ENCODE measurements at regions not wholly inside any gene's neighbourhood (a gene's known extent, or its start where the extent isn't known, plus 50 kb on each side); places are given as distances from the start of the nearest gene placed in this dataset.

DNA sequence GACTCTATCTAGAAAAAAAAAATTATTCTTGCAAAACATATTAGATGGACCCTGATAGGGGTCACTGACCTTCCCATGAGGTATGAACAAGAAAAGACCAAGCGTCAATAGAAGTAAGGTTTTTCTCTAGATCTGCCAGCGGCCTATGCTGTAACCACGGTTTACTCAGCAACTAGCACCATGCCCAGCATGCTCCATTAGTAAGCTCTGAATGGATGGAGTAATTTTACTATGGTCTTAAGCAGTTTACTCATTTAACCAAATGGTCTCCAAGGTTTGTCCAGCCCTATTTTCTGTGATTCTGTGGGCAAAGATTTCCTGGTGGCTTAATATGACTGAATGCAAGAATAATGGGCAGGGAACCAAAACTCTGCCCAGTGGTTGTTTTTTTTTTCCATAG is 113.9 kb downstream of the ADSS2 start:
- H3K27me3 ChIP-seq (replicated peaks; ENCODE audit: control insufficient read depth, insufficient read depth, low read length): no peaks in the 10 kb centered on the region
- TF ChIP-seq, protein P1, sequence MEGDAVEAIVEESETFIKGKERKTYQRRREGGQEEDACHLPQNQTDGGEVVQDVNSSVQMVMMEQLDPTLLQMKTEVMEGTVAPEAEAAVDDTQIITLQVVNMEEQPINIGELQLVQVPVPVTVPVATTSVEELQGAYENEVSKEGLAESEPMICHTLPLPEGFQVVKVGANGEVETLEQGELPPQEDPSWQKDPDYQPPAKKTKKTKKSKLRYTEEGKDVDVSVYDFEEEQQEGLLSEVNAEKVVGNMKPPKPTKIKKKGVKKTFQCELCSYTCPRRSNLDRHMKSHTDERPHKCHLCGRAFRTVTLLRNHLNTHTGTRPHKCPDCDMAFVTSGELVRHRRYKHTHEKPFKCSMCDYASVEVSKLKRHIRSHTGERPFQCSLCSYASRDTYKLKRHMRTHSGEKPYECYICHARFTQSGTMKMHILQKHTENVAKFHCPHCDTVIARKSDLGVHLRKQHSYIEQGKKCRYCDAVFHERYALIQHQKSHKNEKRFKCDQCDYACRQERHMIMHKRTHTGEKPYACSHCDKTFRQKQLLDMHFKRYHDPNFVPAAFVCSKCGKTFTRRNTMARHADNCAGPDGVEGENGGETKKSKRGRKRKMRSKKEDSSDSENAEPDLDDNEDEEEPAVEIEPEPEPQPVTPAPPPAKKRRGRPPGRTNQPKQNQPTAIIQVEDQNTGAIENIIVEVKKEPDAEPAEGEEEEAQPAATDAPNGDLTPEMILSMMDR (IDR thresholded peaks at IDR 0.05; ENCODE audit: insufficient read depth, low read length, poor library complexity, severe bottlenecking): no peak
- H3K4me3 ChIP-seq (replicated peaks; ENCODE audit: low read depth, low read length): no peak overlapping the region
- H3K36me3 ChIP-seq (ENCODE audit: control insufficient read depth, insufficient read depth, low read length): no peaks in the 10 kb centered on the region
- DNase-seq (ENCODE audit: extremely low read depth, insufficient read length): no peak

DNA sequence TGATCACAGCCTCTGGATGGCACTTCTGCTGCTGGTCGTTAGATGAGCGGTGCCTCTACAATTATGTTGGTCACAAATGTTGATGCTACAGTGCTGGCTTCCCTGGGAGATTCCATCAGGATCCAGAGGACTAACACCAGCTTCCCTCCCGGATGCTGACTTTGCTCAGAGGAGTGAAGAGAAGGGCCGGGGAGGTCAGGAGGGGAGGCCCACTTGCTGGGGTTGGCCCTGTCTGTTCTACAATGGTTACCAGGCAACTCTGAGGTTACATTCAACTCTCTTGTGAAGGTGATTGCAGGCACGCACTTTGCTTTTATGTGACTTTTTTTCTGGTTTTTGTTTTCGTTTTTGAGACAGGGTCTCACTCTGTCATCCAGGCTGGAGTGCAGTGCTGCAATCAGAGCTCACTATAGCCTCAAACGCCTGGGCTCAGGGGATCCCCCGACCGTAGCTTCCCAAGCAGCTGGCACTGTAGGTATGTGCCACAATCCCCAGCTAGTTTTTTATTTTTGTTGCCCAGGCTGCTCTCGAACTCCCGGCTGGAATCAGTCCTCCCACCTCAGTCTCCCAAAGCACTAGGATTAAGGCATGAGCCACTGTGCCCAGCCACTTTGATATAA is 112.5 kb downstream of the ADSS2 start:
- H3K36me3 ChIP-seq (ENCODE audit: control insufficient read depth, insufficient read depth, low read length): no peaks in the 10 kb centered on the region
- TF ChIP-seq, protein P1 (IDR thresholded peaks at IDR 0.05; ENCODE audit: insufficient read depth, low read length, poor library complexity, severe bottlenecking): no peak
- no peaks in the 10 kb centered on the region for H3K27me3 ChIP-seq (replicated peaks; ENCODE audit: control insufficient read depth, insufficient read depth, low read length)
- DNase-seq (ENCODE audit: extremely low read depth, insufficient read length): no peak
- H3K4me3 ChIP-seq (replicated peaks; ENCODE audit: low read depth, low read length): no peak overlapping the region

DNA sequence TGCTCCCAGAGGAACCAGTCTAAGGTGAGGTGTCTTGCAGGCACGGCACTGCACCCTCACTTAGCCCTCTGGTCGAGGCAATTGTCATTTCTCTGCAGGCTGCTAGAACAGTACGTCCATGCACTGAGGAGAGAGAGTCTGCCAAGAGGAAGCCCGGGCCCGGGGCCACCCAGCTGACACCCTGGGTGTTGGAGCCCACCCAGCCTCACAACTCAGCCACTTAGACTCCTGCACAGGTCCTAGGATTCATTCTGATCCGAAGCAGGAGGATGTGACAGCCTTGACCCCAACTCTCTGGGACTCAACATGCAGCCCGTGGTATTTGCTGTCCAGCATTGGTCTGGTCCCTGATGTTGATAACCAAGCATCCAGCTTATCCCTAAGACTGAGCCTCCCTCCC is 111.9 kb downstream of the ADSS2 start:
- TF ChIP-seq, protein P1 (IDR thresholded peaks at IDR 0.05; ENCODE audit: insufficient read depth, low read length, poor library complexity, severe bottlenecking): no peak

DNA sequence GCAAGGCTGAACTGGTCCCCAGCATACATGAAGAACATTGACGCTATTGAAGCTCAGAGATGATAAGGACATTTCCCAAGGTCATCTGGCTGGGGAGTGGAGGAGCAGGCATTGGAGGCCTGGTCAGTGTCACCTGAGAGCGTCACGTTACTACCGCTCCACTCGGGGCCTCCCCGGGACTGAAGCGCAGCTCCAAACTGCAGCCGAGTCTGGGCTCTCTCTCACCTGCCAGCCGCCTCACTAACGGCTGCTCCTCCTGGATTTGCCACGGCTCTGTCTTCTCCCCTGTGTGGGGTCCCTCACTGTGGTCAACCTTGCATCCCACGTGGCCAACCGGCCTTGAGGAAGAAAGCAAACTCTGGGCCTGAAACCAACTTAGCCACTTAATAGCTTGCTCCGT is 111.3 kb downstream of the ADSS2 start:
- DNase-seq (ENCODE audit: extremely low read depth, insufficient read length): no peak
- H3K36me3 ChIP-seq (ENCODE audit: control insufficient read depth, insufficient read depth, low read length): no peaks in the 10 kb centered on the region
- H3K4me3 ChIP-seq (replicated peaks; ENCODE audit: low read depth, low read length): no peak overlapping the region
- TF ChIP-seq, protein P1 (IDR thresholded peaks at IDR 0.05; ENCODE audit: insufficient read depth, low read length, poor library complexity, severe bottlenecking): no peak
- H3K27me3 ChIP-seq (replicated peaks; ENCODE audit: control insufficient read depth, insufficient read depth, low read length): no peaks in the 10 kb centered on the region

More for the DNA sequence above, 111.9 kb downstream of the ADSS2 start:
- Histone ChIP-seq H3K4me3 (replicated peaks; ENCODE audit: low read depth, low read length) (no peak overlapping the region), H3K36me3 (ENCODE audit: control insufficient read depth, insufficient read depth, low read length) (no peaks in the 10 kb centered on the region), H3K27me3 (replicated peaks; ENCODE audit: control insufficient read depth, insufficient read depth, low read length) (no peaks in the 10 kb centered on the region)
- no peak for DNase-seq (ENCODE audit: extremely low read depth, insufficient read length)

DNA sequence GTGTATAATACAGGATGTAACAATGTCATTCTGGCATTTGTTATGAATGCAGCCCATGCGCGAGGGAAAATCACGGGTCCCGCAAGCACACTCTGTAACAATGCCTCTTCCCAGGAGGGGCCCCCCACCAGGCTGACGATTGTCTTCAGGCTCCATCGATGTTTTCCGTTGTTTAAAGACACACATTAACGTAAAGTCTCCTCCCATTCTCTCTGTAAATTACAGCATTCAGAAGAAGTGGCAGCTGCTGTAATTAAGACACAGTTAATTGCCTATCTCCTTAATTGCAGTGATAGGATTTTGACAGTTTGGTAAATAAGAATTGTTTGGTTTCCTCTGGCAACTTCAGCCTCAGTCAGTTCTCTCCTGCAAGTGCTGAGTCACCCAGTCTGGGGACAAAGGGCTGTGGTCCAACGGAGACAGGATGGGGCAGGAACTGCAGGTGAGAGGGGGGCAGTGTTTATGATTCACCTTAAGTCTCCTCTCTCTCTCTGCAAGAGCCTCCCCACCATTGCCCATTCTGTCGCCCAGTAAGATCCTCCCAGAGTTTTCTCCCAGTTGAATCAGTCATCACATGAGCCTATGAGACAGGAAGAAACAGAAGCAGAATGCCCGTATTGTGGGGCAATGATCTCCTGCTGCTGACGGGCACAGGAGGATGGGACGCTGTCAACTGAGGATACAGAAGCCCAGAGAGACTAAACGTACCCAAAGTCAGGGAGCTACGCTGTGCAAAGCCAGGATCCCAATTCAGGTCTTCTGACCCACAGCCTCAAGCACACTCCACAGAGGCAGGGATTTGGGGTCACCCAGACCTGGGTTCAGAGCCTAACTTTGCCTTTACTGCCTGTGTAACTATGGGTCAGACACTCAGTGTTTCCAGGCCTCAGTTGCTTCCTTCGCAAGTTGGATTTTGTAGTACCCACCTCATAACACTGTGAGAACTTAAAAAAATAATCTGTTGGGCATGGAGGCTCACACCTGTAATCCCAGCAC is 110.0 kb downstream of the ADSS2 start:
- no peak for DNase-seq (ENCODE audit: extremely low read depth, insufficient read length)

More for the DNA sequence above, 110.0 kb downstream of the ADSS2 start:
- H3K36me3 ChIP-seq (ENCODE audit: control insufficient read depth, insufficient read depth, low read length): no peaks in the 10 kb centered on the region
- H3K27me3 ChIP-seq (replicated peaks; ENCODE audit: control insufficient read depth, insufficient read depth, low read length): no peaks in the 10 kb centered on the region
- TF ChIP-seq, protein P1 (IDR thresholded peaks at IDR 0.05; ENCODE audit: insufficient read depth, low read length, poor library complexity, severe bottlenecking): no peak
- no peak overlapping the region for H3K4me3 ChIP-seq (replicated peaks; ENCODE audit: low read depth, low read length)
